Testis (tissue), 2 donors: ENCODE measurements at regions not wholly inside any gene's neighbourhood (a gene's known extent, or its start where the extent isn't known, plus 50 kb on each side); places are given as distances from the start of the nearest gene placed in this dataset.

Source experiments
- POLR2A ChIP-seq: fragments of 450-650 bp; IDR thresholded peaks from one replicate; pipeline ENCODE4 v1.6.1; 2017; ENCODE audit warnings: antibody characterized with exemption, mild to moderate bottlenecking, moderate library complexity
- TF ChIP-seq, protein P1 (sequence below), 3 experiments: fragments of 450-650 bp in 2 of 3; fragments of 200-600 bp in 1 of 3; sonication (generic) in 1 of 3; IDR thresholded peaks; one replicate each; pipeline ENCODE4 v1.5.1; 2016 to 2019; ENCODE audit warnings: antibody characterized with exemption in 3 of 3, mild to moderate bottlenecking in 2 of 3, moderate library complexity in 1 of 3

DNA sequence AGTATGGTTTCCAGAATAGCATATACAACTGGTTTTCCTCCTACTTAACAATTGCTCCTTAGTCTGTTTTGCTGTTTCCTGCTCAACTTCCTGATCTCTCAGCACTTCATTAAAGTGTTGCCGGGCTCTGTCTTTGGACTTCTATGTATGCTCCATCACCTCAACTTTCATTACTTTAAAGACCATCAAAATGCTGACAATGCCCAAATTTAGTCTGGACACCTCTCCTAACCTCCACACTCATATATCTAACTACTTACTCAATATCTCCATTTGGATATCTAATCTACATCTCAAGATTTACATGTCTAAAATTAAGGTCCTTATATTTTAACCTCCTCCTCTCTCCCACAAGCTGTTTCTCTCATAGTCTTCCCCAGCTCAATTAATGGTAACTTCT is 54.4 kb upstream of the LGR5 start:
- TF ChIP-seq, protein P1, sequence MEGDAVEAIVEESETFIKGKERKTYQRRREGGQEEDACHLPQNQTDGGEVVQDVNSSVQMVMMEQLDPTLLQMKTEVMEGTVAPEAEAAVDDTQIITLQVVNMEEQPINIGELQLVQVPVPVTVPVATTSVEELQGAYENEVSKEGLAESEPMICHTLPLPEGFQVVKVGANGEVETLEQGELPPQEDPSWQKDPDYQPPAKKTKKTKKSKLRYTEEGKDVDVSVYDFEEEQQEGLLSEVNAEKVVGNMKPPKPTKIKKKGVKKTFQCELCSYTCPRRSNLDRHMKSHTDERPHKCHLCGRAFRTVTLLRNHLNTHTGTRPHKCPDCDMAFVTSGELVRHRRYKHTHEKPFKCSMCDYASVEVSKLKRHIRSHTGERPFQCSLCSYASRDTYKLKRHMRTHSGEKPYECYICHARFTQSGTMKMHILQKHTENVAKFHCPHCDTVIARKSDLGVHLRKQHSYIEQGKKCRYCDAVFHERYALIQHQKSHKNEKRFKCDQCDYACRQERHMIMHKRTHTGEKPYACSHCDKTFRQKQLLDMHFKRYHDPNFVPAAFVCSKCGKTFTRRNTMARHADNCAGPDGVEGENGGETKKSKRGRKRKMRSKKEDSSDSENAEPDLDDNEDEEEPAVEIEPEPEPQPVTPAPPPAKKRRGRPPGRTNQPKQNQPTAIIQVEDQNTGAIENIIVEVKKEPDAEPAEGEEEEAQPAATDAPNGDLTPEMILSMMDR (IDR thresholded peaks at IDR 0.05), result no peak
- no peak for TF ChIP-seq POLR2A
